PC-9 (cell line): ENCODE measurements at regions not wholly inside any gene's neighbourhood (a gene's known extent, or its start where the extent isn't known, plus 50 kb on each side); places are given as distances from the start of the nearest gene placed in this dataset.

Experiments used
- EZH2 ChIP-seq: fragments of 200-600 bp; sonication (generic); IDR thresholded peaks from 2 replicates; pipeline ENCODE4 v1.8.0; 2017; ENCODE audit warnings: antibody characterized with exemption, low read depth
- TF ChIP-seq, protein P1 (sequence below): fragments of 200-600 bp; sonication (generic); conservative IDR thresholded peaks from 2 replicates; pipeline ENCODE4 v1.6.1; 2017; ENCODE audit warnings: mixed run types, antibody characterized with exemption, mild to moderate bottlenecking, moderate library complexity

DNA sequence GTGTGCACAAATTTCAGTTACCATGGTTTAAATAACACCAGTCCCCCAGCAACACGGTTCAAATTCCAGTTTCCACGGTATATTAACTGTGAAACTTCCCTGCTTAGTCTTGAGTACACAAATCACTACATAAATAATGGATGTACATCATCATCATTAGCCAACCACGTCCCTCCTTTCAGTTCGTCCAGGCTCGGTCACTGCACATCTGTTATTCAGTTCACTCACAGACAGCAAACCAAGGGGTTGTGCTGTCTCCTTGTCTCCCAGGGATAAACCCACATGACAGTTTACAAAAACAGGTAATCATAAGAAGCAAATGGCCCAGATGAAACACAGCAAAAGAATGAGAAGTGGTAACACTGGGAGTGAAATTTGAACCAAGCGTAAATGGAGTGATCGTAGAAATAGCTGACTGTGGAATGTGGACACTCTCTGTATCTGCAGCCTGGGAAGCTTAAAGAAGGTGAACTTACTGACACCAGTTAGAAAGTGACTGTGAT, 61.0 kb upstream of the RAD23B start:
- TF ChIP-seq, protein P1, sequence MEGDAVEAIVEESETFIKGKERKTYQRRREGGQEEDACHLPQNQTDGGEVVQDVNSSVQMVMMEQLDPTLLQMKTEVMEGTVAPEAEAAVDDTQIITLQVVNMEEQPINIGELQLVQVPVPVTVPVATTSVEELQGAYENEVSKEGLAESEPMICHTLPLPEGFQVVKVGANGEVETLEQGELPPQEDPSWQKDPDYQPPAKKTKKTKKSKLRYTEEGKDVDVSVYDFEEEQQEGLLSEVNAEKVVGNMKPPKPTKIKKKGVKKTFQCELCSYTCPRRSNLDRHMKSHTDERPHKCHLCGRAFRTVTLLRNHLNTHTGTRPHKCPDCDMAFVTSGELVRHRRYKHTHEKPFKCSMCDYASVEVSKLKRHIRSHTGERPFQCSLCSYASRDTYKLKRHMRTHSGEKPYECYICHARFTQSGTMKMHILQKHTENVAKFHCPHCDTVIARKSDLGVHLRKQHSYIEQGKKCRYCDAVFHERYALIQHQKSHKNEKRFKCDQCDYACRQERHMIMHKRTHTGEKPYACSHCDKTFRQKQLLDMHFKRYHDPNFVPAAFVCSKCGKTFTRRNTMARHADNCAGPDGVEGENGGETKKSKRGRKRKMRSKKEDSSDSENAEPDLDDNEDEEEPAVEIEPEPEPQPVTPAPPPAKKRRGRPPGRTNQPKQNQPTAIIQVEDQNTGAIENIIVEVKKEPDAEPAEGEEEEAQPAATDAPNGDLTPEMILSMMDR: no peak
- TF ChIP-seq EZH2: no peak
